OCI-LY1 (cell line): ENCODE measurements at regions not wholly inside any gene's neighbourhood (a gene's known extent, or its start where the extent isn't known, plus 50 kb on each side); places are given as distances from the start of the nearest gene placed in this dataset.
"Not testable (repeated sequence)": the region's sequence is repeated elsewhere in the genome, so short reads cannot be mapped to it uniquely, and the experiment has no call there.

Experiments used
- EZH2 ChIP-seq: fragments of 200-600 bp; sonication (generic), shearing (Covaris generic); IDR thresholded peaks from 2 replicates; pipeline ENCODE4 v1.8.0; 2017; ENCODE audit warnings: borderline replicate concordance, mixed run types, mild to moderate bottlenecking, antibody characterized with exemption, low read length, moderate library complexity, mixed read lengths
- TF ChIP-seq, protein P1 (sequence below): fragments of 200-600 bp; sonication (generic), shearing (Covaris generic); IDR thresholded peaks from 2 replicates; pipeline ENCODE4 v1.5.1; 2017; ENCODE audit warnings: mild to moderate bottlenecking, antibody characterized with exemption, low read length, moderate library complexity, mixed read lengths

DNA sequence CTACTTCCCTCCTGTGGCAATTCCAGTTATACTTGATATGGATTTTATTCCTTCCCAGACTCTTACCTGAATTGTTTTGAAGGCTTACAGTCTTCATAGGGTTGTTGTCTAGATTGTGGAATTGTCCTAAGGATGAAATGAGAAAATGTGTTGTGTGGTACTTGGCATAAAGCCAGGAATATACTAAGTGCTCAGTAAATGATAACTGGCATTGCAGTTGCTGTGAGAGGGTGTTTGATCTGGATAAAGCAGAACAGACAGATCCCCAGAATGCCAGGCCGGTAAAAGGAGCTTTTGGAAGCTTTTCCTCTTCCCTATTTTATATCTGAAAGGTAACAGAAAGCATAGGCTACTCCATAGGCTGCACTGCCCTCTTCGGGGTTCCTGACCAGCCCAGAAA is 78.4 kb upstream of the IKBKE start:
- TF ChIP-seq, protein P1, sequence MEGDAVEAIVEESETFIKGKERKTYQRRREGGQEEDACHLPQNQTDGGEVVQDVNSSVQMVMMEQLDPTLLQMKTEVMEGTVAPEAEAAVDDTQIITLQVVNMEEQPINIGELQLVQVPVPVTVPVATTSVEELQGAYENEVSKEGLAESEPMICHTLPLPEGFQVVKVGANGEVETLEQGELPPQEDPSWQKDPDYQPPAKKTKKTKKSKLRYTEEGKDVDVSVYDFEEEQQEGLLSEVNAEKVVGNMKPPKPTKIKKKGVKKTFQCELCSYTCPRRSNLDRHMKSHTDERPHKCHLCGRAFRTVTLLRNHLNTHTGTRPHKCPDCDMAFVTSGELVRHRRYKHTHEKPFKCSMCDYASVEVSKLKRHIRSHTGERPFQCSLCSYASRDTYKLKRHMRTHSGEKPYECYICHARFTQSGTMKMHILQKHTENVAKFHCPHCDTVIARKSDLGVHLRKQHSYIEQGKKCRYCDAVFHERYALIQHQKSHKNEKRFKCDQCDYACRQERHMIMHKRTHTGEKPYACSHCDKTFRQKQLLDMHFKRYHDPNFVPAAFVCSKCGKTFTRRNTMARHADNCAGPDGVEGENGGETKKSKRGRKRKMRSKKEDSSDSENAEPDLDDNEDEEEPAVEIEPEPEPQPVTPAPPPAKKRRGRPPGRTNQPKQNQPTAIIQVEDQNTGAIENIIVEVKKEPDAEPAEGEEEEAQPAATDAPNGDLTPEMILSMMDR = not testable (repeated sequence)
- not testable (repeated sequence) for TF ChIP-seq EZH2
